Naive B cell (primary cell): ENCODE measurements at regions not wholly inside any gene's neighbourhood (a gene's known extent, or its start where the extent isn't known, plus 50 kb on each side); places are given as distances from the start of the nearest gene placed in this dataset.

Source experiments
- ATAC-seq, 2 donors: fragments of 150-1000 bp; cut with Tn5 transposase; 2 replicates each; pipeline ENCODE4 v1.10.0; 2021; ENCODE audit warnings: low read depth in 2 of 2, mild to moderate bottlenecking in 2 of 2, moderate library complexity in 2 of 2
- DNase-seq: peaks from one replicate; pipeline ENCODE4 v3.0.0; 2022
- H3K27ac Mint-ChIP-seq, 6 donors: one replicate each; pipeline ENCODE4 v1.8.0; 2020 to 2022; ENCODE audit warnings: mild to moderate bottlenecking in 6 of 6, mixed read lengths in 6 of 6, moderate library complexity in 5 of 6, inconsistent platforms in 2 of 6
- H3K27me3 Mint-ChIP-seq, 3 donors: one replicate each; pipeline ENCODE4 v1.8.0; 2021 to 2022; ENCODE audit warnings: mixed read lengths in 3 of 3, mild to moderate bottlenecking in 1 of 3
- H3K36me3 Mint-ChIP-seq, 2 donors: one replicate each; pipeline ENCODE4 v1.8.0; 2020 to 2022; ENCODE audit warnings: mixed read lengths in 2 of 2, inconsistent platforms in 1 of 2, mild to moderate bottlenecking in 1 of 2
- H3K4me1 Mint-ChIP-seq, 3 donors: one replicate each; pipeline ENCODE4 v1.8.0; 2020 to 2022; ENCODE audit warnings: mixed read lengths in 3 of 3, inconsistent platforms in 1 of 3, mild to moderate bottlenecking in 1 of 3, moderate library complexity in 1 of 3
- H3K4me3 Mint-ChIP-seq, 8 donors: one replicate each; pipeline ENCODE4 v1.8.0; 2020 to 2022; ENCODE audit warnings: mild to moderate bottlenecking in 8 of 8, mixed read lengths in 8 of 8, moderate library complexity in 8 of 8, inconsistent platforms in 2 of 8
- H3K9me3 Mint-ChIP-seq, 7 donors: one replicate each; pipeline ENCODE4 v1.8.0; 2020 to 2022; ENCODE audit warnings: mixed read lengths in 7 of 7, mild to moderate bottlenecking in 5 of 7, inconsistent platforms in 2 of 7, moderate library complexity in 1 of 7

- no peak for ATAC-seq
- H3K4me3 Mint-ChIP-seq: no peak overlapping the region
- no peaks in the 10 kb centered on the region for H3K4me1 Mint-ChIP-seq
- no peak for DNase-seq
- H3K27me3 Mint-ChIP-seq: no peaks in the 10 kb centered on the region
- H3K9me3 Mint-ChIP-seq: peaks cover 0 to 8% (median 1%) of the 10 kb centered on the region in 7 donors
- no peak overlapping the region for H3K27ac Mint-ChIP-seq
- no peaks in the 10 kb centered on the region for H3K36me3 Mint-ChIP-seq
Observed at GRCh38 chr15:87429754-87430153, 826.8 kb downstream of the NTRK3 start.

DNA sequence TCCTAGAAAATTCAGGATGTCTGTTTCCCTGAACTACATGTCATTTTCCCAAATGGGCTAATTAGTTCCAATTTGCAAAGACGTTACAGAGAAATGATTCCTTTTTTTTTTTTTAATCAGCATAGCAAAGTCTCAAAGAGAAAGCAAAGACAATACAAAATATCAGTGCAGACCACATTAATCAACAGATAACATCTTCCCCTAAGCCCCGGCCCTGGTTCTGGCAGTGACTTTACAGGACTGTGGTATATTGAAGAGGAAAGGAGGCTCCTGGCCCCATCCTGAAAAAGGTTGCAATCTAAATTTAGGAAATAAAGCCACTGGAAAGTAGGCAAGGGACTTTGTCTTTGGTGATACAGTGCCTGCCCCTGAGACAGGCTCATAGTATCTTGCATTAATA lies 836.5 kb downstream of the NTRK3 start:
- Mint-ChIP-seq H3K27me3 (no peaks in the 10 kb centered on the region), H3K4me3 (no peak overlapping the region), H3K36me3 (no peaks in the 10 kb centered on the region), H3K4me1 (no peaks in the 10 kb centered on the region), H3K9me3 (peaks cover 0 to 12% (median 0%) of the 10 kb centered on the region in 7 donors), H3K27ac (no peak overlapping the region)
- no peak for ATAC-seq
- DNase-seq: no peak

DNA sequence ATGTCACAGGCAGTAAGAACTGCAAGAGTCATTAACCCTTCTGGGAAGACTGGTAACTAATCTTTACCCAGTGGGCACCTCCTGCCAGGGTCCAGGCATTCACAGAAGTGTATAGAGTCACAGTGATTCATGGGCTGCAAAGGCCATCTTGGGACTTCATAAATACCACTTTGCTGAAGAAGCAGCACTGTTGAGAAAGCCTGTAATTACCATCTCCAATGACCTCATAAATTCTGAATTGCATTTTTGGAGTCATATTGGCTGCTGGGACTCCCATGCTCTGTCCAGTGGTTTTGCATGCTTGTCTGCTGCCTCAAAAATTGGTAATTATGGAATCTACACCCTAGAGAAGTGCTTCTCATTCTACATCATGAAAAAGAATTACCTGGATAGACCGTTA lies 837.2 kb downstream of the NTRK3 start:
- no peak for ATAC-seq
- Mint-ChIP-seq H3K36me3 (no peaks in the 10 kb centered on the region), H3K27ac (no peak overlapping the region), H3K4me3 (no peak overlapping the region), H3K4me1 (no peaks in the 10 kb centered on the region), H3K27me3 (no peaks in the 10 kb centered on the region), H3K9me3 (peaks cover 0 to 12% (median 0%) of the 10 kb centered on the region in 7 donors)
- DNase-seq: no peak

GRCh38 chr15:87416591-87417257 lies 839.8 kb downstream of the NTRK3 start:
- Mint-ChIP-seq H3K36me3 (no peaks in the 10 kb centered on the region), H3K27me3 (no peaks in the 10 kb centered on the region), H3K9me3 (peaks cover 0 to 10% (median 0%) of the 10 kb centered on the region in 7 donors), H3K27ac (no peak overlapping the region), H3K4me1 (no peaks in the 10 kb centered on the region), H3K4me3 (no peak overlapping the region)
- ATAC-seq (no peak), DNase-seq (no peak)

DNA sequence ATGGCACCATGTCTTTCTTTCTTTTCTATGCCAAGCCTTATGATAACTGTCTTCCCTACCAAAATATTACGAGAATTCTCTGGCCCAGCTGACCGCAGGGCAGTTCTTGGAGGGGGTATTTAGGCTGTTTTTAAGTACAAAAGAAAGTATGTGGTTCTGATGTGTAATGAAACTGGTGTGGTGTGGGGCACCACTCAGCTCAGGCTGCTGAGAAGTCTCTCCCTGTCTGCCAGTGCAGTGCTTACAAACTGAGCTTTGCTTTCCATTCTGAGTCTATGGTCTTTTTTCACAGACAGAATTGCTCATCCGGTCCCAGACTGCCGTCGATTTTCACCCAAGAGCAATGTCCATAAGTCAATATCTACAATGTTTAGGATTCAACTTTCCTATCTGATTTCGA lies 847.6 kb downstream of the NTRK3 start:
- H3K27me3 Mint-ChIP-seq: no peaks in the 10 kb centered on the region
- H3K4me1 Mint-ChIP-seq: no peaks in the 10 kb centered on the region
- H3K9me3 Mint-ChIP-seq: peaks cover 0 to 5% (median 3%) of the 10 kb centered on the region in 7 donors
- no peak for DNase-seq
- no peak overlapping the region for H3K4me3 Mint-ChIP-seq
- no peak for ATAC-seq
- H3K27ac Mint-ChIP-seq: no peak overlapping the region
- no peaks in the 10 kb centered on the region for H3K36me3 Mint-ChIP-seq

DNA sequence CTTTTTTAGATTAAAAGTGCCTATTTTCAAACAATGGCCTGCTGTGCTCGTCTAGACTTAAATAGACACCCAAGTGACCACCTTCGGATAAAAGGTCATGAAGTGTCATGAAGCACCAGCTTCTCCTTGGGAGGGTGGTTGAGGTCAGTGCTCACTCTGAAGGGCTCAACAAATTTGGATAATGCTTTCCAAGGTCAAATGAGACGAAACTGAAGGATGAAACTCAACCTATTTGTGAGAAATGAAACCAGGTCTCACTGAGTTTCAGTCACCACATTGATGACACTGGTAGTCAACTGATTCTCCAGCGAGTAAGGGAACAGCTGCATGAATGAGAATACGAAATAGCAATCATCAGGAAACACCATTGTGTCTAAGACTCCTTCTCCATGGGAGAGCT lies 852.6 kb downstream of the NTRK3 start:
- H3K4me3 Mint-ChIP-seq: no peak overlapping the region
- DNase-seq: no peak
- H3K4me1 Mint-ChIP-seq: no peaks in the 10 kb centered on the region
- no peak for ATAC-seq
- peaks cover 0 to 8% (median 5%) of the 10 kb centered on the region in 7 donors for H3K9me3 Mint-ChIP-seq
- H3K27ac Mint-ChIP-seq: no peak overlapping the region
- no peaks in the 10 kb centered on the region for H3K27me3 Mint-ChIP-seq
- H3K36me3 Mint-ChIP-seq: no peaks in the 10 kb centered on the region

GRCh38 chr15:87401973-87402372 lies 854.6 kb downstream of the NTRK3 start:
- DNase-seq: no peak
- H3K4me1 Mint-ChIP-seq: no peaks in the 10 kb centered on the region
- H3K27me3 Mint-ChIP-seq: no peaks in the 10 kb centered on the region
- H3K36me3 Mint-ChIP-seq: no peaks in the 10 kb centered on the region
- no peak for ATAC-seq
- no peak overlapping the region for H3K27ac Mint-ChIP-seq
- H3K4me3 Mint-ChIP-seq: no peak overlapping the region
- peaks cover 0 to 8% (median 5%) of the 10 kb centered on the region in 7 donors for H3K9me3 Mint-ChIP-seq

DNA sequence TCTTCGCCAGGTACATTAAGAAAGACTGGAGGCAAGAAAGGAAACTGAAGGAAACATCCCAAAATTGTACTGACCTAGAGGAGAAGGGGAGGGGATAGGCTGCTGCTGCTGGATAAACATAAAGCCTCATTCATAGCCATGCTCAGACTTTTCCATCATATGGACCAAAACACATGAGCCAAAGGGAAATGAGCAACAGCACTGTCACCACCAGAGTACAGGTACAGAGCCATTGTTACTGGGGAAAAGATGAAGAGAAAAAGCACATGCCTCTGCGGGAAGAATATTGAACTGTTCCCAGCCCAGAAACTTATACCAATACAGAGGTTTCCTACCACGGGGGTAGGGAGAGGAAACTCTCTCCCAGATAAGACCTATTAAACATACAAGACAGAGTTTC lies 861.9 kb downstream of the NTRK3 start:
- peaks cover 8 to 22% (median 12%) of the 10 kb centered on the region in 7 donors for H3K9me3 Mint-ChIP-seq
- no peaks in the 10 kb centered on the region for H3K4me1 Mint-ChIP-seq
- H3K27ac Mint-ChIP-seq: no peak overlapping the region
- H3K36me3 Mint-ChIP-seq: peaks cover 0 to 5% of the 10 kb centered on the region in 2 donors
- no peaks in the 10 kb centered on the region for H3K27me3 Mint-ChIP-seq
- DNase-seq: no peak
- no peak for ATAC-seq
- H3K4me3 Mint-ChIP-seq: no peak overlapping the region

GRCh38 chr15:87387766-87388165 lies 868.8 kb downstream of the NTRK3 start:
- no peaks in the 10 kb centered on the region for H3K27me3 Mint-ChIP-seq
- no peaks in the 10 kb centered on the region for H3K4me1 Mint-ChIP-seq
- H3K27ac Mint-ChIP-seq: no peak overlapping the region
- ATAC-seq (no peak), DNase-seq (no peak)
- peaks cover 0 to 22% (median 8%) of the 10 kb centered on the region in 7 donors for H3K9me3 Mint-ChIP-seq
- no peaks in the 10 kb centered on the region for H3K36me3 Mint-ChIP-seq
- H3K4me3 Mint-ChIP-seq: no peak overlapping the region

DNA sequence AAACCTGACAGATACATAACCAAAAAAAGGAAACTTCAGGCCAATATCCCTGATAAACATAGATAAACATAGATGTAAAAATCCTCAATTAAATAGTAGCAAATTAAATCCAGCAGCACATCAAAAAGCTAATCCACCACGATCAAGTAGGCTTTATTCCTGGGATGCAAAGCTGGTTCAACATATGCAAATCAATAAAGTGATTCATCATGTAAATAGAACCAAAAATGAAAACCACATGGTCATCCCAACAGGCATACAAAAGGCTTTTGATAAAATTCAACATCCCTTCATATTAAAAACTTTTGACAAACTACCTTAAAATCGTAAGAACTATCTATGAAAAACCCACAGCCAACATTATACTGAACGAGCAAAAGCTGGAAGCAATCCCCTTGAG lies 882.2 kb downstream of the NTRK3 start:
- peaks cover 4 to 40% (median 8%) of the 10 kb centered on the region in 7 donors for H3K9me3 Mint-ChIP-seq
- H3K4me3 Mint-ChIP-seq: no peak overlapping the region
- H3K4me1 Mint-ChIP-seq: no peaks in the 10 kb centered on the region
- no peak overlapping the region for H3K27ac Mint-ChIP-seq
- DNase-seq (no peak), ATAC-seq (no peak)
- no peaks in the 10 kb centered on the region for H3K36me3 Mint-ChIP-seq
- H3K27me3 Mint-ChIP-seq: no peaks in the 10 kb centered on the region

DNA sequence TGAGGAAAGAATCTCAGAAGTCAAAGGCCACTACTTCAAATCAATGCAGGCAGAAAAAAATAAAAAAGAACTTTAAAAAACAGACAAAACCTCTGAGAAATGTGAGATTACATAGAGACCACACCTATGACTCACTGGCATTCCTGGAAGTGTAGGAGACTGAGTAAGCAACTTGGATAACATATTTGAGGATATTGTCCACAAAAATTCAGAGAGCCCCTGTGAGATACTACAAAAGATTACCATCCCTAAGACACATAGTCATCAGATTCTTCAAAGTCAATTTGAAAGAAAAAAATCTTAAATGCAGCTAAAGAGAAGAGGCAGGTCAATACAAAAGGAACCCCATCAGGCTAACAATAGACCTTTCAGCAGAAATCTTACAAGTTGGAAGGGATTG lies 887.3 kb downstream of the NTRK3 start:
- Mint-ChIP-seq H3K36me3 (no peaks in the 10 kb centered on the region), H3K27ac (no peak overlapping the region)

GRCh38 chr15:87368511-87368910 lies 888.0 kb downstream of the NTRK3 start:
- no peaks in the 10 kb centered on the region for H3K36me3 Mint-ChIP-seq
- H3K9me3 Mint-ChIP-seq: peaks cover 0 to 20% (median 7%) of the 10 kb centered on the region in 7 donors
- DNase-seq (no peak), ATAC-seq (no peak)
- no peak overlapping the region for H3K4me3 Mint-ChIP-seq
- no peaks in the 10 kb centered on the region for H3K4me1 Mint-ChIP-seq
- no peak overlapping the region for H3K27ac Mint-ChIP-seq
- no peaks in the 10 kb centered on the region for H3K27me3 Mint-ChIP-seq

More for the DNA sequence above, 887.3 kb downstream of the NTRK3 start:
- no peaks in the 10 kb centered on the region for H3K27me3 Mint-ChIP-seq
- no peaks in the 10 kb centered on the region for H3K4me1 Mint-ChIP-seq
- ATAC-seq (no peak), DNase-seq (no peak)
- peaks cover 1 to 26% (median 7%) of the 10 kb centered on the region in 7 donors for H3K9me3 Mint-ChIP-seq
- H3K4me3 Mint-ChIP-seq: no peak overlapping the region

- Mint-ChIP-seq H3K9me3 (peaks cover 0 to 11% (median 6%) of the 10 kb centered on the region in 7 donors), H3K27me3 (no peaks in the 10 kb centered on the region), H3K36me3 (no peaks in the 10 kb centered on the region), H3K4me1 (no peaks in the 10 kb centered on the region), H3K27ac (no peak overlapping the region), H3K4me3 (no peak overlapping the region)
- DNase-seq: no peak
- ATAC-seq: no peak
Observed at GRCh38 chr15:87365186-87365585, 891.4 kb downstream of the NTRK3 start.

GRCh38 chr15:87362531-87362930 lies 894.0 kb downstream of the NTRK3 start:
- H3K9me3 Mint-ChIP-seq: peaks cover 0 to 3% (median 0%) of the 10 kb centered on the region in 7 donors
- DNase-seq: no peak
- H3K4me3 Mint-ChIP-seq: no peak overlapping the region
- no peaks in the 10 kb centered on the region for H3K36me3 Mint-ChIP-seq
- no peak overlapping the region for H3K27ac Mint-ChIP-seq
- no peaks in the 10 kb centered on the region for H3K27me3 Mint-ChIP-seq
- no peaks in the 10 kb centered on the region for H3K4me1 Mint-ChIP-seq
- no peak for ATAC-seq
